Ovary (tissue), 3 donors: ENCODE measurements at regions not wholly inside any gene's neighbourhood (a gene's known extent, or its start where the extent isn't known, plus 50 kb on each side); places are given as distances from the start of the nearest gene placed in this dataset.

ENCODE experiments used
- POLR2A ChIP-seq: fragments of 450-650 bp; IDR thresholded peaks from one replicate; pipeline ENCODE4 v1.6.1; 2017; ENCODE audit warnings: antibody characterized with exemption, mild to moderate bottlenecking, moderate library complexity
- TF ChIP-seq, protein P1 (sequence below), 3 donors: fragments of 450-650 bp in 2 of 3; fragments of 200-600 bp in 1 of 3; IDR thresholded peaks; one replicate each; pipeline versions ENCODE4 v1.5.1 to v1.8.0; 2016 to 2022; ENCODE audit warnings: antibody characterized with exemption in 3 of 3, mild to moderate bottlenecking in 1 of 3
- donor health status: DM: no; HTN: no; CAD: no.

DNA sequence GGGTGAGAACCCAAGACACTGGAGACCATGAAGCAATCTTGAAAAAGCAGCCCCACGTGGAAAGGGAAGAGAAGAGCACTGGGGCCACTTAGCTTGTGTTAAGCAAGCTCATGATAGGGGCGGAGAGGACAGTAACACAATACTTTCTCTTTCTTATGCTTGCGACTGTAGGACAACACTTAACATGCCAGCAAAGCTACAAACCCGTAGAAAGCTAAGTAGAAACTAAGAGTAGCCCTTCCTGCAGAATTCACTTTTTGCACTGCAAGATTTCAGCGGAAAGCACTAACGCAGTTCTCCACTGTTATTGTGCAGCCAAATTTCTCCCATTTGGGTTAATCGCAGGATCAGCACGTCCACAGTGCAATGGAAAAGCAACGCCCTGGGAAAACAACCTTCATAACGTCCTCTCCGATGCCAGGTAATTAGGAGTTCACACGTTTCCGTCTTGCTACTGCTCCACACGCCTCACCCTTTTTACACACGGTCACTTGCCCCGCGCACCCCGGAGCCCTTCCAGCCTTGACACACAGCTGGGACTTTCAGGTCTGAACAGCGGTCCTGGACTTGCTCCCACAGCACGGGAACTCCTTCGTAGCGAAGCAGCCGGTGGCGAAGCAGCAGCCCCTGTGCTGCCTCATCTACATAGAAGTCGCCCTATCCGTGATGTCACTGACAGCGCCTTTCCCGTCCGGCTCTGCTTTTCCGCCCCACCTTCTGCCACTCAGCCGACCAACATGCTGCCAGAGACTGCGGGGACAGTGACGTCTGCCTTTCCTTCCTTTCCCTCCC lies 148.6 kb downstream of the PPIAL4G start:
- TF ChIP-seq, protein P1, sequence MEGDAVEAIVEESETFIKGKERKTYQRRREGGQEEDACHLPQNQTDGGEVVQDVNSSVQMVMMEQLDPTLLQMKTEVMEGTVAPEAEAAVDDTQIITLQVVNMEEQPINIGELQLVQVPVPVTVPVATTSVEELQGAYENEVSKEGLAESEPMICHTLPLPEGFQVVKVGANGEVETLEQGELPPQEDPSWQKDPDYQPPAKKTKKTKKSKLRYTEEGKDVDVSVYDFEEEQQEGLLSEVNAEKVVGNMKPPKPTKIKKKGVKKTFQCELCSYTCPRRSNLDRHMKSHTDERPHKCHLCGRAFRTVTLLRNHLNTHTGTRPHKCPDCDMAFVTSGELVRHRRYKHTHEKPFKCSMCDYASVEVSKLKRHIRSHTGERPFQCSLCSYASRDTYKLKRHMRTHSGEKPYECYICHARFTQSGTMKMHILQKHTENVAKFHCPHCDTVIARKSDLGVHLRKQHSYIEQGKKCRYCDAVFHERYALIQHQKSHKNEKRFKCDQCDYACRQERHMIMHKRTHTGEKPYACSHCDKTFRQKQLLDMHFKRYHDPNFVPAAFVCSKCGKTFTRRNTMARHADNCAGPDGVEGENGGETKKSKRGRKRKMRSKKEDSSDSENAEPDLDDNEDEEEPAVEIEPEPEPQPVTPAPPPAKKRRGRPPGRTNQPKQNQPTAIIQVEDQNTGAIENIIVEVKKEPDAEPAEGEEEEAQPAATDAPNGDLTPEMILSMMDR (IDR thresholded peaks at IDR 0.05): no peak
- TF ChIP-seq POLR2A: no peak
